ENCODE measurements at regions not wholly inside any gene's neighbourhood (a gene's known extent, or its start where the extent isn't known, plus 50 kb on each side); places are given as distances from the start of the nearest gene placed in this dataset.

GRCh38 chr1:207971331-207972219 lies 60.6 kb upstream of the CD34 start:
- DNase-seq (ENCODE audit: low read depth, low spot score): no peak

GRCh38 chr1:207970329-207971233 lies 59.7 kb upstream of the CD34 start:
- no peak for DNase-seq (ENCODE audit: low read depth, low spot score)

GRCh38 chr1:207969528-207969927 lies 58.6 kb upstream of the CD34 start:
- no peak for DNase-seq (ENCODE audit: low read depth, low spot score)

- DNase-seq (ENCODE audit: low read depth, low spot score): no peak
Observed at GRCh38 chr1:207968521-207969009, 57.6 kb upstream of the CD34 start.

- no peak for DNase-seq (ENCODE audit: low read depth, low spot score)
Observed at GRCh38 chr1:207967703-207968102, 56.8 kb upstream of the CD34 start.

- DNase-seq (ENCODE audit: low read depth, low spot score): no peak
Observed at GRCh38 chr1:207966521-207966920, 55.6 kb upstream of the CD34 start.

- DNase-seq (ENCODE audit: low read depth, low spot score): no peak
Observed at GRCh38 chr1:207965392-207966387, 54.8 kb upstream of the CD34 start.

- DNase-seq (ENCODE audit: low read depth, low spot score): no peak
Observed at GRCh38 chr1:207964195-207964966, 53.5 kb upstream of the CD34 start.

- DNase-seq (ENCODE audit: low read depth, low spot score): peak; percentile 60
Observed at GRCh38 chr1:207963427-207964194, 52.7 kb upstream of the CD34 start.

- DNase-seq (ENCODE audit: low read depth, low spot score): no peak
Observed at GRCh38 chr1:207962716-207963426, 51.9 kb upstream of the CD34 start.

All from brain pericyte (primary cell).